ENCODE measurements at regions not wholly inside any gene's neighbourhood (a gene's known extent, or its start where the extent isn't known, plus 50 kb on each side); places are given as distances from the start of the nearest gene placed in this dataset.

GRCh38 chr3:13254028-13254951 is 165.8 kb downstream of the NUP210 start:
- TF ChIP-seq CTCF (IDR thresholded peaks at IDR 0.05) (no peak), POLR2A (IDR thresholded peaks at IDR 0.05) (no peak)
- H3K36me3 ChIP-seq (ENCODE audit: low read depth, missing control alignments): no peaks in the 10 kb centered on the region
- no peaks in the 10 kb centered on the region for H3K27me3 ChIP-seq
- 83 to 84% methylated on average over 28 of the region's 28 CpGs for WGBS, 2 donors
- H3K27ac ChIP-seq: no peak overlapping the region
- H3K9me3 ChIP-seq: no peaks in the 10 kb centered on the region
- H3K4me3 ChIP-seq: no peak overlapping the region
- DNase-seq: no peak
- H3K4me1 ChIP-seq: no peaks in the 10 kb centered on the region
- intact Hi-C loops (cut with DNase I; ENCODE audit: low total_unique reads): no loop called here

- Histone ChIP-seq H3K4me1 (no peaks in the 10 kb centered on the region), H3K27ac (no peak overlapping the region), H3K36me3 (ENCODE audit: low read depth, missing control alignments) (no peaks in the 10 kb centered on the region), H3K27me3 (no peaks in the 10 kb centered on the region), H3K9me3 (no peaks in the 10 kb centered on the region), H3K4me3 (no peak overlapping the region)
- TF ChIP-seq POLR2A (IDR thresholded peaks at IDR 0.05) (no peak), CTCF (IDR thresholded peaks at IDR 0.05) (no peak)
- intact Hi-C loops (cut with DNase I; ENCODE audit: low total_unique reads): no loop called here
- WGBS, 2 donors: 74 to 79% methylated on average over 14 to 16 of the region's 16 CpGs
- no peak for DNase-seq
These were observed 166.7 kb downstream of the NUP210 start for GRCh38 chr3:13253208-13253937.

- Histone ChIP-seq H3K36me3 (ENCODE audit: low read depth, missing control alignments) (no peaks in the 10 kb centered on the region), H3K27me3 (no peaks in the 10 kb centered on the region), H3K27ac (no peak overlapping the region), H3K4me3 (no peak overlapping the region), H3K9me3 (no peaks in the 10 kb centered on the region), H3K4me1 (no peaks in the 10 kb centered on the region)
- WGBS, 2 donors: 88 to 90% methylated on average over 10 of the region's 10 CpGs
- DNase-seq: no peak
- intact Hi-C loops (cut with DNase I; ENCODE audit: low total_unique reads): no loop called here
- no peak for TF ChIP-seq CTCF (IDR thresholded peaks at IDR 0.05)
- no peak for TF ChIP-seq POLR2A (IDR thresholded peaks at IDR 0.05)
These were observed 167.9 kb downstream of the NUP210 start for GRCh38 chr3:13252207-13252606.

GRCh38 chr3:13251166-13251903 is 168.8 kb downstream of the NUP210 start:
- intact Hi-C loops (cut with DNase I; ENCODE audit: low total_unique reads): no loop called here
- WGBS, 2 donors: 78 to 85% methylated on average over 4 of the region's 4 CpGs
- no peak for DNase-seq
- no peaks in the 10 kb centered on the region for H3K27me3 ChIP-seq
- TF ChIP-seq POLR2A (IDR thresholded peaks at IDR 0.05): no peak
- no peak for TF ChIP-seq CTCF (IDR thresholded peaks at IDR 0.05)
- no peaks in the 10 kb centered on the region for H3K4me1 ChIP-seq
- H3K27ac ChIP-seq: no peak overlapping the region
- no peaks in the 10 kb centered on the region for H3K36me3 ChIP-seq (ENCODE audit: low read depth, missing control alignments)
- H3K9me3 ChIP-seq: no peaks in the 10 kb centered on the region
- no peak overlapping the region for H3K4me3 ChIP-seq

Measured in testis (tissue), 2 donors.